GM08714 (cell line): ENCODE measurements at regions not wholly inside any gene's neighbourhood (a gene's known extent, or its start where the extent isn't known, plus 50 kb on each side); places are given as distances from the start of the nearest gene placed in this dataset.
"Not testable (repeated sequence)": the region's sequence is repeated elsewhere in the genome, so short reads cannot be mapped to it uniquely, and the experiment has no call there.

ENCODE experiments used
- H3K4me3 ChIP-seq: fragments of 200-500 bp; sonication (Bioruptor generic); 2 replicates; pipeline ENCODE4 v1.5.1; 2014; ENCODE audit warnings: mild to moderate bottlenecking, low read length, inconsistent platforms
- ZNF274 ChIP-seq: IDR thresholded peaks from 2 replicates; pipeline ENCODE4 v1.6.1; 2012; ENCODE audit warnings: mild to moderate bottlenecking, low read depth, low read length

GRCh38 chr14:106511800-106512198 lies 985.4 kb downstream of the TMEM121 start:
- no peak for TF ChIP-seq ZNF274

GRCh38 chr14:106513302-106513701 lies 986.9 kb downstream of the TMEM121 start:
- no peak for TF ChIP-seq ZNF274

More at GRCh38 chr14:106511800-106512198, 985.4 kb downstream of the TMEM121 start:
- no peak overlapping the region for H3K4me3 ChIP-seq

GRCh38 chr14:106518054-106518943 lies 991.9 kb downstream of the TMEM121 start:
- no peak for TF ChIP-seq ZNF274
- H3K4me3 ChIP-seq = no peak overlapping the region; the same call in 1 of the 2 replicates

More at GRCh38 chr14:106513302-106513701, 986.9 kb downstream of the TMEM121 start:
- H3K4me3 ChIP-seq = no peak overlapping the region

GRCh38 chr14:106522118-106522517 lies 995.7 kb downstream of the TMEM121 start:
- H3K4me3 ChIP-seq = not testable (repeated sequence)

- H3K4me3 ChIP-seq = no peak overlapping the region
- no peak for TF ChIP-seq ZNF274
These were observed 996.6 kb downstream of the TMEM121 start for GRCh38 chr14:106522990-106523389.

GRCh38 chr14:106528717-106529116 lies 1002.3 kb downstream of the TMEM121 start:
- no peak for TF ChIP-seq ZNF274
- no peak overlapping the region for H3K4me3 ChIP-seq

GRCh38 chr14:106530031-106530422 lies 1003.6 kb downstream of the TMEM121 start:
- TF ChIP-seq ZNF274 = no peak
- no peak overlapping the region for H3K4me3 ChIP-seq

- TF ChIP-seq ZNF274 = no peak
- H3K4me3 ChIP-seq = no peak overlapping the region
These were observed 1004.2 kb downstream of the TMEM121 start for GRCh38 chr14:106530423-106531107.

GRCh38 chr14:106537597-106537996 lies 1011.2 kb downstream of the TMEM121 start:
- H3K4me3 ChIP-seq = not testable (repeated sequence)

GRCh38 chr14:106538201-106538600 lies 1011.8 kb downstream of the TMEM121 start:
- no peak for TF ChIP-seq ZNF274
- H3K4me3 ChIP-seq = no peak overlapping the region

- no peak for TF ChIP-seq ZNF274
- no peak overlapping the region for H3K4me3 ChIP-seq
These were observed 1021.5 kb downstream of the TMEM121 start for GRCh38 chr14:106547735-106548434.

- TF ChIP-seq ZNF274 = no peak
- H3K4me3 ChIP-seq = no peak overlapping the region
These were observed 1022.7 kb downstream of the TMEM121 start for GRCh38 chr14:106549064-106549463.

- H3K4me3 ChIP-seq = no peak overlapping the region
- TF ChIP-seq ZNF274 = no peak
These were observed 1024.9 kb downstream of the TMEM121 start for GRCh38 chr14:106551265-106551664.

GRCh38 chr14:106556211-106556610 lies 1029.8 kb downstream of the TMEM121 start:
- H3K4me3 ChIP-seq = not testable (repeated sequence)

GRCh38 chr14:106556665-106557289 lies 1030.4 kb downstream of the TMEM121 start:
- TF ChIP-seq ZNF274 = no peak
- H3K4me3 ChIP-seq = no peak overlapping the region
